NCI-H526 (cell line): ENCODE measurements at regions not wholly inside any gene's neighbourhood (a gene's known extent, or its start where the extent isn't known, plus 50 kb on each side); places are given as distances from the start of the nearest gene placed in this dataset.
"Not testable (repeated sequence)": the region's sequence is repeated elsewhere in the genome, so short reads cannot be mapped to it uniquely, and the experiment has no call there.

Experiments used
- DNase-seq, 2 experiments: peaks; one replicate each; lab custom pipeline; 2025; lab: John Stamatoyannopoulos, UW

DNA sequence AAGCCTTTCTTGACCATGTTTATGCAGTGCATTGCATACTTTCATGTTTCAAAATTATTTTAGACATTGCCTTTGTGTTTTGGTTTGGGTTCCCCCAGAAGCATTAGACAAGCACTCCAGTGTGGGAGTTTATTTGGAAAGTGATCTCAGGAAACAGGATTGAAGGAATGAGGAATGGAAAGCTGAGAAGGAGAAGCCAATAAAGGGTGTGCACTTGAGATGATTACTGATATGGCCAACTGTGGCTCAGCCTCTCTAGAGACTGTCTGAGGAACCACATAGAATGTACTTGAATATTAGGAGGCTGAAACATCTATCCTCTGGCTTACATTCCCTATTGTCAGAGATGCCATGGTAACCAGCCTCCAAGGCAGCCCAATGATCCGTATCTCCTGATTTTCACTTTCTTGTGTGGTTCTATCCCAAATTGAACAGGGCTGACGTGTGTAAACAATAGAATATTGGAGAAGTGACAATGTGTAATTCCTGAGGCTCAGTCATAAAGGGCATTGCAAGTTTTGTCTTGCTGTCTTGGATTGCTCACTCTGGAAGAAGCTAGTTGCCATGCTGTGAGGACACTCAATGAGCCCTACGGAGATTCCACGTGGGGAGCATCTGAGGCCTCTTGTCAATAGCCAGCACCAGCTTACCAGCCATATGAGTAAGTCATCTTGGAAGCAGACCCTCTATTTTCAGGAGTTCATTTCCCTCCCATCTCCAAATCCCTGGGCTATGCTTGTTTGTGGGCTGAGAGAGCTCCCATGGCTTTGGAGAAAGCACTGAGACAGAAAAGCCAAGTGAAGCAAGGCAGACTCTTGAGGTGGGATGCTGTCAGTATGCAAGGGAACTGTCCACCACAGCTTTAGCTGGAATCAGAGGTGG, 84.7 kb downstream of the SCN11A start:
- no peak for DNase-seq

DNA sequence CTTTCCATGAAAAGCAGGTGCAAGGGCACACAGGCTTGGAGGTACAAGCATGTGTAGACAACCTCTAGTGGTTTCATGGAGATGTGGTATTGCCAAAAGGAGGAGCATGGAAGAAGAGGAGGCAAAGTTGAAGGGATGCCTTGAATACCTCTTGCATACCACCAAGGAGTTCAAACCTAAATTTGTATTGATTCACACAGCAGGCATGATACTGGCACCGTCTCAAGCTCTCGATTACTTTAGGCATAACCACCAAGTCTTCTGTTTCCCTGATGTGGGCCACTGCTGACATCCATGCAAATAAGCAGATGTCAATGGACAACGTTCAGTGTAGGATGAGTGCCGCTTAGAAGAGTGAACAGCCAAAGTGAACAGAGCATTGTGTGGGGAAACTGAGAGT, 87.1 kb downstream of the SCN11A start:
- peak in 1 of 2 experiments; percentile 15 for DNase-seq

DNA sequence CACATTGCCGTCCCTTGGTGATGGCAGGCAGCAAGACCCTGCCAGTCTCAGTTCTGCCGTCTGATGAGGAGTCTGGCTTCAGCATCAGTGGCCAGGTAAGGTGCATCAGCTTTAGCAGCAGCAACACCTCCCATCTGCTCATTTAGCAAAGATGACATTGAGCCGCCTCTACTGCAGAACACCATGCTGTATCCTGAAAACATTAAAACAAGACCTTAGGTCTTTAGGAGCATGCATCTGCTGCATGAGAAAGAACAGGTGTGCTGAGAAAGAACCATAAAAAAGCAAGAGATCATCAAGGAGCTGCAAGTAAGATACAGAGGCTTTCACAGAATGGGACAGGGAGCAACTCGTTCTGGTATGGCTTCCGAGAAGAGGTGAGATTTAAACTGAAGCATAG, 87.5 kb downstream of the SCN11A start:
- no peak for DNase-seq

DNA sequence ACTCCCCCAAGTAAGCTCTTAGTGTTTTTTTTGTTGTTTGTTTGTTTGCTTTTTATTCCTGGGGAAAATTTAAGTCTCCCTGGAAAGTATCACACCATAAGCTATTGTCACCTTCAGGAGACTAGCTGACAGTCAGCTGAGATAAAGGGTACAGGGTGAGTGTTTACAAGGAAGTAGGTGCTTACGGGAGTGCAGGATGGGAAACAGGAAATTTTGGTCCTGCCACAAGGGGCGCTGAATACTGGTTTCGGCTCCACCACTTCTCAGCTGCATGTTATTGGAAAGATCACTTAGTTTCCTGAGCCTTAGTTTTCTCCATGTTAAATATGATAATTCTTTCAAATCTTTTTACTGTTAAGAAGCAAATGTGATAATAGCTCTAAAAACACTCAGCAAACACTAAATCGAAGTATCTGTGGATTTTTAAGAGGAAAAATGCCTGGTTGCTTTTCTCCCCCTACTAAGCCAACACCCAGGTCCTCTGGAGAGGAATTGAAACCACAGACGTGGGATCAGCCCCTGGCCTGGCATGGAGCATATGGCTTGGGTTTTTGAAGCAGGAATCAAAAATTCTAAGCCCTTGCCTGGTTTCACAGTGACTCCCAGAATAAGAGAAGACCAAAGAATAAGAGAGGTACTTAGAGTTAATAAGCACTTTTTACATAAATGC, 90.7 kb downstream of the SCN11A start:
- peak in 1 of 2 experiments; percentile 49 for DNase-seq

DNA sequence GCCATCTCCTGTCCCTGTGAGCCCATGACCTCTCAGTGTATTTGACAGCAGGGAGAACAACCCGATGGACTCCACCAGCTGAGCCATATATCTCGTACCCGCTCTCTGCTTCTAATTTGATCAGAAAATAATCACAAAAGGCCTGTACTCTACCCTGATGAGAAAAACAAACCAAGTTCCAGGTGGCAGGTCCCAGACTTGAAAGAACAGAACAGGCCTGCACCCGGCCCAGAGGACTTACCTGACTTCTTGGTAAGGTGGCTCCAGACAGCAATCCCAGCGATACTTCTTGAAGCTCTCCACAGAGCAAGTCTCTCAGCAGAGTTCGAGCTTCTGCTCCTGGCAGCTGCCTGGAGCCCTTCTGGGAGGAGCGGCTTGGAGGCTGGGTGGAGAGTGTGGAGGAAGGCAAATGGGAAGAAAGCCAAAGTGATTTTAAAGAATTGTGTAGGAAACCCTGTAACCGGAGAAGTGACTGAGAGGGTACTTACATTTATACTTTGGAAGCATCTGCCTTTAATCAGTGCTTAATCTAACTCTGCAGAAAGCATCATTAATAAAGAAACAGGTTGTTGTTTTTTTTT, 91.6 kb downstream of the SCN11A start:
- no peak for DNase-seq

DNA sequence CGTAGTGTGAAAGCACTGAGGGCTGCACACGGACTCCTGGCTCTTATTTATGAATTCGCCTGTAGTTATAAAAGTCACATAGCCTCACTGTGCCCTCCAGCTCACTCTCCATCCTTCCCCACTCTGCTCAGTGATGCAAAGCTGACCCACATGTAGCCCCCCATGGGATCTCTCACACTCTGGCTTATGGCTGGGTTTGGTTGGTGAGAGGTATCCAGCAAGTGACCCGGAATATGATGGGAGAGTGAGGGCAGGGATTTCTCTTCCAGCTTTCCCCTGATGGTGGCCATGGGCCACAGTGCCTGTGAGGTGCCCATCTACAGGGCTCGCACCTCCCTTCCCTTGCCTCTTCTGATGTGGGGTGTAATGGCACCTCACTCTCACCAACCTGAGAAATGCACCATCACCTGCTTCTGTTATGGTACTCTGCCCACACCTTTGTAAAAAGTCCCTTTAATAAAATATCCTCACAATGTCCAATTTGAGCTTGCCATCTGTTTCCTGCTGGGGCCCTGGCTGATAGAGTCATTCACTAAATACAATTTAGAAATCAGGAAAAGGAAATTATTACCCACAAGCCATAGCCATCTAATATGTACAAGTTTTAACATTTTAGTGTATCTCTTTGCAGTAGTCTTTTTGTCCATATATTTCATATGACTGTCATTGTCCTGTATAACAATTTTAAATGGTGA, 93.6 kb downstream of the SCN11A start:
- DNase-seq = no peak

DNA sequence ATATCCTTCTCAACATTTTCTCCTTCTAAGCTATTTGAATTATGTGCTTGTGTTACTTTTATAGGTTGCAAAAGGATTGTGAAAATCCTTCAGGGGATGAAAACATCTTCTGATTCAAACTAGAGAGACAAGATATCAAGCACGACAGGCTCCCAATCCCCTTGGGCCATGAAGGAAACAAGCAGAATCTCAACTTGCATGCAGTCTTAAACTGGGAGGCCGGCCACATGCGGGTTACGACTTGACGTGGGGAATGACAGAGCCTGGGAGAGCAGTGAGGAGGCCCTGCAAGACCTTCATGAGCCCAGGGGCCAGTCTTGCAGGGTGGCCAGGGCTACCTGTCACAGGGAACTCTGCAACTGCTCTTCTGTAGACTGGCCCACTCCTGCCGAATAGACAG, 94.4 kb downstream of the SCN11A start:
- no peak for DNase-seq

DNA sequence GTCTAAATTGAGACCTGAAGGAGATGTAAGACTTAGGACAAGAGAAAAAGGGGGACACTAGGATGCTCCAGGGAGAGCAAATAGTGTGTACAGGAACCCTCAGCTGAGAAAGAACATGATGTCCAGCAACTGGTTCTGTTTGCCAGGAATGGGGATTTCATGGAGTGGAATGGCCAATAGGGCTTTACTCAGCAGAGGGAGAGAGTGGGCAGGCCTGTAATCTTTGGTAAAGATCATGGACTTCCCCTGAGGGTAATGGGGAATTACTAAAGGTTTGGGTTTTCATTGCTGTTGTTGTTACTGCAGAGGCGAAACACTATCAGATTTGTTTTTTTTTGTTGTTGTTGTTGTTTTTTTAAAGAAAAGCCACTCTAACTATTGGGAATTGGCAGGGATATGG, 99.0 kb downstream of the SCN11A start:
- no peak for DNase-seq

DNA sequence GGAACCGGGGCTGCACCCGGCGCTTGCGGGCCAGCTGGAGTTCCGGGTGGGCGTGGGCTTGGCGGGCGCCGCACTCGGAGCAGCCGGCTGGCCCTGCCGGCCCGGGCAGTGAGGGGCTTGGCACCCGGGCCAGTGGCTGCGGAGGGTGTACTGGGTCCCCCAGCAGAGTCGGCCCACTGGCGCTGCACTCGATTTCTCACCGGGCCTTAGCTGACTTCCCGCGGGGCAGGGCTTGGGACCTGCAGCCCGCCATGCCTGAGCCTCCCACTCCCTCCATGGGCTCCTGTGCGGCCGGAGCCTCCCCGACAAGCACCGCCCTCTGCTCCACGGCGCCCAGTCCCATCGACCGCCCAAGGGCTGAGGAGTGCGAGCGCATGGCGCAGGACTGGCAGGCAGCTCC, 100.6 kb downstream of the SCN11A start:
- DNase-seq = not testable (repeated sequence)

DNA sequence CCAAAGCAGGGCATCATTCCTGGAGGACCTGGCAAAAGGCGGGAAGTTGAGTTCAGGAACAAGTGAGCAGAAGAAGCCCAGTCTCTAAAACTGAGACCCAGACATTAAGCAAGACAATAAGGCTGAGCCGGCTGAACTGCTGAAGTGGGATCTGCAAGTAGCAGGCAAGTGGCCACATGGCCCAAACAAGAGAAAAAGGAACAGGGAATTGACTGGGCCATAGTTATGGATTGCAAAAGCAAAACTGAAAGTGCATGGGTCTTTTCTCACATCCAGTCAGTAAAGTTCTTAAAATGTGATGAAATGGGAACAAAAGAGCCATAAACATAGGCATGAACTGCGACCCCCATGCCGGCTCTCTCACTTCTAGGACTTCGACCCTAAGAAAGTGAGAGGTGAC, 101.2 kb downstream of the SCN11A start:
- no peak for DNase-seq

DNA sequence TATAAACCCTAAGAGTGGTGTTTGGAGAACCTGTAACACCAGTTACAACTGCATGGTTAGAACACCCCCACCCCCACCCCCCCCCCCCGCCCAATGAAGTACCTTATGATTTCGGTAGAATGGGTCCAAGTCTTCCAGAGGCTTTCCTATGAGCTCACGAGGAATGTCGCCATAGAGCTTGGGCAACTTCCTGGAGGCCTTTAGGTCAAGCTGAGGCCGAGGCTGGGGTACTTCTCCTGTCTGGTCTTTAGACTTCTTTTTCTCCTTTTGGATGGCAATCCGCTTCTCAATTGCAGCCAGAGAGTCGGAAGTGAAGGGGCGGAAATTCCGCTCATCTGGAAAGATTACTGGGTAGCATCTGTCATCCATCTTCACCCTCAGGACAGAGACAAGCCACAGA, 101.8 kb downstream of the SCN11A start:
- no peak for DNase-seq

DNA sequence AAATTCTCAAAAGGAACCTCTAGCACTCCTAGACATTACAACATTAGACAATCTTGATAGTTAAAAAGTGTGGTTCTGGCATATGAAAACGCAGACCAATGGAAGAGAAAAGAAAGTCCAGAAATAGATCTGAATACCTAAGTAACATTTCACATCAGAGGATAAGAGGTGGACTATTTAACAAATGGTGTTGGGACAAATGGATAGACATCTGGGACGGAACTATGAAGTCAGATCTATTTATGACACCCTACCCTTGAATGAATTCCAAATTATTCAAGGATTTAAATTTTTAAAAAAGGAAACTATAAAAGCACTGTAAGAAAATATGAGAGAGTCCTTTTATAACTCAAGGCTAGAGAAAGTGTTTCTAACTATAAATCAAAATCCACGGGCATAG, 111.3 kb downstream of the SCN11A start:
- DNase-seq = no peak

DNA sequence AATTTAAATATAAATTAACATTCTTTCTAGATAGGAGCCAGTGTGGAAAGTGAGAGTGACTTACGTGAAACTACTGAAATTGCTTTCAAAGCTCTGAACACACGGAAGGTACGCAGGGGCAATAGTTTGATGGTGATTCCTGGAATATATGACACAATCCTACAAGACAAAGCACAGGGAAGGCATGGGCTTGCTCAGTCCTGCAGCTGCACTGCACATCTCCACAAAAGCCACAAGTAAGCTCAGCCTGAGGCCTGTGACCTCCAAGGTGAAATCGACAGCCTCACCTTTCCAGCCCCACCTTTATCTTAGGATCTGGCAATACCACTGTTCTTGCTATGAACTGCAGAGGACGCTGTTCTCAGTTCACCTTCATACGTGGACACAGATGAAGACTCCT, 109.3 kb upstream of the SCN10A start:
- no peak for DNase-seq

DNA sequence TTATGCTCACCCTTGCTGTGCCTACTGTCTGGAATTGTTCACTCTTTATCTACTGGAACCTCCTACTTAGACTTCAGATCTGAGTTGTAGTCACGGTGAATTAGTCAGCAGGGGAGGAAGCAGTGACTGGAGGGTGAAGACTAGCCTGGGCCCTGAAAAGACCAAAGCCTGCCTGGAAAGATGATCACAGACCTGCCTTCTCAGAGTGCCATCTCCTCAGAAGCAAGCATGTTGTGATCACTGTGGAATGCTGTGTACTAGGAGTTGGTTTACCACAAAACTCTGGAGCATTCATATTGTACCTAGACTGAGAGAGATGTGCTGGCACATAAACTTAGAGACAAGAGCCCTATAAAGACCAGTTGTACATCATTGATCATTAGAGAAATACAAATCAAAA, 100.7 kb upstream of the SCN10A start:
- no peak for DNase-seq

DNA sequence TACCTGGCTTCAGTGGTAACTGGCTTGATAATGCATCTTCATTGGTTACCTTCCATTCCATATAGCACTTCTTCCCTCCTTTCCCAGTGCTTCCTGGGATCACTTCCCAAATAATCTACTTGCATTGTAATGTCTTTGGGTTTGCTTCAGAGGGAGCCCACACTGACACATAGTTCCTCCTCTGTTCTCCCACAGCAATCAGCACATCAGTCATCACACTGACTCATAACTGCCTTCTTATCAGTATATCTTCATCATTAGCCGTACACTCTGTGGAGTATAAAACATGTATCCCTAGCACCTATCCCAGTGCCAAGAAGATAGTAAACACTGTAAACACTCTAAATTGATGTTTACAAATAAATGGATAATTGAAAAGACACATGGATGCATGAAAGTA, 91.4 kb upstream of the SCN10A start:
- DNase-seq = no peak

DNA sequence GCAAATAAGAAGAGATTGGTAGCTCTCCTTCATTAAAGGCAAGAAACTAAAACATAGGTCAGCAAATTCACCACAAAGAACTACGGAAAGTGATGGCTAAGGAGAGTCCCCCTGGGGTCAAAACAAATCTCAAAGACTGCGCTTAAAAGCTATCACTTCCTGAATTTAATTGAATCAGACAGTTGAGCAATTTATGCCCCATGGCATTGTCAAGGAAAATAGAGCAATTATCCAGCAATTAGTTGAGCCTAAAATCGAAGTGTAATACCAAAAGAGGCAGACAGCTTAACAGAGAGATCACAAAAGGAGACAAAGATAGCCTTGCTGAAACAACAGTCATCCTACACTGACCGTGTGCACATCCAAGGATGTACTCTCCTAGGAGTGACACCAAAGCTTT, 74.4 kb upstream of the SCN10A start:
- DNase-seq = no peak

DNA sequence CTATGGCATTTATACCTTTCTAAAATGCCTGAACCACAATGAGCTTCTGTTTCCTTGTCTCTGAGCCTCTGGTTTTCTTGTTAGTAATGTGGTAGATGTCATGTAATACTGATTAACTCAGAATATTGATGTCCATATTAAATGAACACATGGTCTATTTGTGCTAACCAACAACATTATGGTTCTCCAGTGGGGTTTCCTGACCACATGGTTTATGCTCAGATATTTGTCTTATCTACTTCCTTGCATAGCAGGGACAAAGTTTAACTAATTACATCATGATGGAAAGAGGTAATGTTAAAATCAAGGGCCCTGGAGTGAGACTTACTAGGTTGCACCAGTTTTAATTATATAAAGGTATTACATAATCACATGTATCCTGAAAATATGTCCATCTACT, 62.6 kb upstream of the SCN10A start:
- no peak for DNase-seq
